GM19463 (cell line): ENCODE measurements at regions not wholly inside any gene's neighbourhood (a gene's known extent, or its start where the extent isn't known, plus 50 kb on each side); places are given as distances from the start of the nearest gene placed in this dataset.

Source experiments
- ATAC-seq: cut with Tn5 transposase; IDR thresholded peaks from one replicate; pipeline ENCODE4 v1.9.1; 2021; ENCODE audit warnings: mild to moderate bottlenecking, moderate library complexity; ENCODE audit not compliant: unreplicated experiment

- no peak for ATAC-seq
These were observed 240.4 kb upstream of the PPP2R2D start for GRCh38 chr10:131660427-131660826.

GRCh38 chr10:131662851-131663250 lies 238.0 kb upstream of the PPP2R2D start:
- no peak for ATAC-seq

GRCh38 chr10:131663351-131663750 lies 237.5 kb upstream of the PPP2R2D start:
- ATAC-seq: no peak

GRCh38 chr10:131666091-131666490 lies 234.7 kb upstream of the PPP2R2D start:
- ATAC-seq: no peak

GRCh38 chr10:131667047-131667446 lies 233.8 kb upstream of the PPP2R2D start:
- ATAC-seq: no peak

- ATAC-seq: no peak
These were observed 233.2 kb upstream of the PPP2R2D start for GRCh38 chr10:131667561-131667960.

- ATAC-seq: no peak
These were observed 231.9 kb upstream of the PPP2R2D start for GRCh38 chr10:131668903-131669302.

GRCh38 chr10:131669838-131670237 lies 231.0 kb upstream of the PPP2R2D start:
- no peak for ATAC-seq

- no peak for ATAC-seq
These were observed 230.5 kb upstream of the PPP2R2D start for GRCh38 chr10:131670341-131670740.

GRCh38 chr10:131673396-131673795 lies 227.4 kb upstream of the PPP2R2D start:
- no peak for ATAC-seq

GRCh38 chr10:131674130-131674529 lies 226.7 kb upstream of the PPP2R2D start:
- no peak for ATAC-seq

- no peak for ATAC-seq
These were observed 225.7 kb upstream of the PPP2R2D start for GRCh38 chr10:131675104-131675503.

GRCh38 chr10:131676046-131676799 lies 224.6 kb upstream of the PPP2R2D start:
- ATAC-seq: no peak

GRCh38 chr10:131676800-131677421 lies 223.9 kb upstream of the PPP2R2D start:
- ATAC-seq: no peak

- ATAC-seq: no peak
These were observed 223.1 kb upstream of the PPP2R2D start for GRCh38 chr10:131677671-131678070.

GRCh38 chr10:131678171-131678570 lies 222.6 kb upstream of the PPP2R2D start:
- no peak for ATAC-seq

- ATAC-seq: no peak
These were observed 222.2 kb upstream of the PPP2R2D start for GRCh38 chr10:131678613-131679012.

- no peak for ATAC-seq
These were observed 220.9 kb upstream of the PPP2R2D start for GRCh38 chr10:131679926-131680325.

GRCh38 chr10:131681122-131681521 lies 219.7 kb upstream of the PPP2R2D start:
- no peak for ATAC-seq

GRCh38 chr10:131681656-131682055 lies 219.2 kb upstream of the PPP2R2D start:
- ATAC-seq: no peak

GRCh38 chr10:131682271-131682962 lies 218.4 kb upstream of the PPP2R2D start:
- no peak for ATAC-seq

- ATAC-seq: no peak
These were observed 217.4 kb upstream of the PPP2R2D start for GRCh38 chr10:131683281-131683861.
